A549 (cell line): ENCODE measurements at regions not wholly inside any gene's neighbourhood (a gene's known extent, or its start where the extent isn't known, plus 50 kb on each side); places are given as distances from the start of the nearest gene placed in this dataset.

Experiments used
- EP300 ChIP-seq, 2 experiments: fragments of >200 bp; sonication (Bioruptor Twin); formaldehyde crosslinking; IDR thresholded peaks; 2 replicates in 1 of 2; 3 replicates in 1 of 2; pipeline ENCODE4 v1.6.1; 2016 to 2017
- RFX5 ChIP-seq: fragments of 450-650 bp; IDR thresholded peaks from 2 replicates; pipeline ENCODE4 v1.7.1; 2014; ENCODE audit warnings: antibody characterized with exemption, mild to moderate bottlenecking, moderate library complexity
- TF ChIP-seq, protein P1 (sequence below): fragments of >200 bp; sonication (Bioruptor Twin); formaldehyde crosslinking; IDR thresholded peaks from 3 replicates; pipeline ENCODE4 v1.5.1; 2016
- TF ChIP-seq, protein P2 (sequence below): fragments of 200-600 bp; sonication (generic); IDR thresholded peaks from 2 replicates; pipeline ENCODE4 v1.6.1; 2016; ENCODE audit warnings: antibody characterized with exemption, mild to moderate bottlenecking, moderate library complexity

DNA sequence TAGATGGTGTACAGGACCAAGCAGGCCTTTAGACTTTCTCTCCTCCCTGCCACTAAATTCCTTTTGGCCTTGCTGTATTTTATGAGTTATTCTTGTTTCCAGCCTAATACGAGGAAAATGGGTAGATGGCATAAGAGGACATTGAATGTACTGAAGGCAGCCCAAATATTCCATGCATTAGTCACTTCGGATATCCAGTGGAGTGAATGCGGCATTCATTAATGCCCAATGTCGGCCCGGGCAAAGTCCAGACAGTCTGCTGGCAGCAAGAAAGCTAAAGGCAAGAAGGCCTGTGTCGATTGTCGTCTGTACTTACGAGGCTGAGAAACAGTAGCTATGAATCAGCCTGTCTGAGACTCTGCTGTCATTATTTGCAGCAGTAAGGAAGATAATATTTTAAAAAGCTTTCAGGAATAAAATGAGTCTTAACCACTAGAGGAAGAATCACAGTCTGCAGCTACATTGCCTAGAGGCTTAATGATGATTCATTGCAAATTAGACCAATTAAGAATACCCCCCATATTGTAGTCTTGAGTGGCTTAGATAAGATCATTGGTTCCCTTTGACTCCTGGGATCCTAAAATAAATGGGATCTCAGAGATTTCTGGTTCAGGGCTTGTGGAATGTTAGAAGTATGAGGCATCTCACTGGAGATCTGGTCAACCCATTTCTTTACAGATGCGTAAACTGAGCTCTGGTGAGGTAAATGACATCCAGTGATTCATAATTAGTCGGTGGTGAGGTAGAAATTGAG, 534.1 kb upstream of the JAG1 start:
- TF ChIP-seq, protein P1, sequence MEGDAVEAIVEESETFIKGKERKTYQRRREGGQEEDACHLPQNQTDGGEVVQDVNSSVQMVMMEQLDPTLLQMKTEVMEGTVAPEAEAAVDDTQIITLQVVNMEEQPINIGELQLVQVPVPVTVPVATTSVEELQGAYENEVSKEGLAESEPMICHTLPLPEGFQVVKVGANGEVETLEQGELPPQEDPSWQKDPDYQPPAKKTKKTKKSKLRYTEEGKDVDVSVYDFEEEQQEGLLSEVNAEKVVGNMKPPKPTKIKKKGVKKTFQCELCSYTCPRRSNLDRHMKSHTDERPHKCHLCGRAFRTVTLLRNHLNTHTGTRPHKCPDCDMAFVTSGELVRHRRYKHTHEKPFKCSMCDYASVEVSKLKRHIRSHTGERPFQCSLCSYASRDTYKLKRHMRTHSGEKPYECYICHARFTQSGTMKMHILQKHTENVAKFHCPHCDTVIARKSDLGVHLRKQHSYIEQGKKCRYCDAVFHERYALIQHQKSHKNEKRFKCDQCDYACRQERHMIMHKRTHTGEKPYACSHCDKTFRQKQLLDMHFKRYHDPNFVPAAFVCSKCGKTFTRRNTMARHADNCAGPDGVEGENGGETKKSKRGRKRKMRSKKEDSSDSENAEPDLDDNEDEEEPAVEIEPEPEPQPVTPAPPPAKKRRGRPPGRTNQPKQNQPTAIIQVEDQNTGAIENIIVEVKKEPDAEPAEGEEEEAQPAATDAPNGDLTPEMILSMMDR = peak; percentile 23; the same call in 1 of the 3 replicates
- TF ChIP-seq, protein P2, sequence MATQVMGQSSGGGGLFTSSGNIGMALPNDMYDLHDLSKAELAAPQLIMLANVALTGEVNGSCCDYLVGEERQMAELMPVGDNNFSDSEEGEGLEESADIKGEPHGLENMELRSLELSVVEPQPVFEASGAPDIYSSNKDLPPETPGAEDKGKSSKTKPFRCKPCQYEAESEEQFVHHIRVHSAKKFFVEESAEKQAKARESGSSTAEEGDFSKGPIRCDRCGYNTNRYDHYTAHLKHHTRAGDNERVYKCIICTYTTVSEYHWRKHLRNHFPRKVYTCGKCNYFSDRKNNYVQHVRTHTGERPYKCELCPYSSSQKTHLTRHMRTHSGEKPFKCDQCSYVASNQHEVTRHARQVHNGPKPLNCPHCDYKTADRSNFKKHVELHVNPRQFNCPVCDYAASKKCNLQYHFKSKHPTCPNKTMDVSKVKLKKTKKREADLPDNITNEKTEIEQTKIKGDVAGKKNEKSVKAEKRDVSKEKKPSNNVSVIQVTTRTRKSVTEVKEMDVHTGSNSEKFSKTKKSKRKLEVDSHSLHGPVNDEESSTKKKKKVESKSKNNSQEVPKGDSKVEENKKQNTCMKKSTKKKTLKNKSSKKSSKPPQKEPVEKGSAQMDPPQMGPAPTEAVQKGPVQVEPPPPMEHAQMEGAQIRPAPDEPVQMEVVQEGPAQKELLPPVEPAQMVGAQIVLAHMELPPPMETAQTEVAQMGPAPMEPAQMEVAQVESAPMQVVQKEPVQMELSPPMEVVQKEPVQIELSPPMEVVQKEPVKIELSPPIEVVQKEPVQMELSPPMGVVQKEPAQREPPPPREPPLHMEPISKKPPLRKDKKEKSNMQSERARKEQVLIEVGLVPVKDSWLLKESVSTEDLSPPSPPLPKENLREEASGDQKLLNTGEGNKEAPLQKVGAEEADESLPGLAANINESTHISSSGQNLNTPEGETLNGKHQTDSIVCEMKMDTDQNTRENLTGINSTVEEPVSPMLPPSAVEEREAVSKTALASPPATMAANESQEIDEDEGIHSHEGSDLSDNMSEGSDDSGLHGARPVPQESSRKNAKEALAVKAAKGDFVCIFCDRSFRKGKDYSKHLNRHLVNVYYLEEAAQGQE = no peak
- TF ChIP-seq EP300 (IDR thresholded peaks at IDR 0.05) (peak; percentile 78 to 91; a peak in 4 of 5 replicates), RFX5 (no peak)
